Tibial nerve (tissue), 3 donors: ENCODE measurements at regions not wholly inside any gene's neighbourhood (a gene's known extent, or its start where the extent isn't known, plus 50 kb on each side); places are given as distances from the start of the nearest gene placed in this dataset.

ENCODE experiments used
- POLR2A ChIP-seq, 2 donors: fragments of 450-650 bp; IDR thresholded peaks; one replicate each; pipeline ENCODE4 v1.6.1; 2017; ENCODE audit warnings: antibody characterized with exemption in 2 of 2, mild to moderate bottlenecking in 2 of 2, moderate library complexity in 2 of 2
- TF ChIP-seq, protein P1 (sequence below), 5 experiments: fragments of 200-600 bp in 3 of 5; fragments of 450-650 bp in 2 of 5; sonication (generic) in 3 of 5; IDR thresholded peaks; one replicate each; pipeline ENCODE4 v1.5.1; 2016 to 2019; ENCODE audit warnings: antibody characterized with exemption in 5 of 5, mild to moderate bottlenecking in 3 of 5, moderate library complexity in 2 of 5

DNA sequence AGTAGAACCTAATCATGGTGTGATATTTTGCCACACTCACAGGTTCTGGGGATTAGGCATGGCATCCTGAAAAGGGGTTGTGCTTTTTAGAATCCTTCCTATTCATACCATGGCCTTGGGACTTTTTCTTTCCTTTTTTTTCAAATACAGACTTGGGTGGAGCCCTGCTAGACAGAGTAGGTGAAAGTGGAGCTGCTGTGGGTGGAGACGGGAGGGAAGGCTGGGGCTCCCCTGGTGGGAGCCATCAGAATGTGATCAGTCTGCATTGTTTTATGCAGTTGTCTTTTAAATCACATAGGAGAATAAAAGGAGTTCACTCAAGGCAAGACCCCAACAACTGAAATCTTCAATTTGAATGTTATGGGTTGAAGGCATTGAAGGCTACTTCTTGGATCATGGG, 130.2 kb downstream of the VAPA start:
- TF ChIP-seq, protein P1, sequence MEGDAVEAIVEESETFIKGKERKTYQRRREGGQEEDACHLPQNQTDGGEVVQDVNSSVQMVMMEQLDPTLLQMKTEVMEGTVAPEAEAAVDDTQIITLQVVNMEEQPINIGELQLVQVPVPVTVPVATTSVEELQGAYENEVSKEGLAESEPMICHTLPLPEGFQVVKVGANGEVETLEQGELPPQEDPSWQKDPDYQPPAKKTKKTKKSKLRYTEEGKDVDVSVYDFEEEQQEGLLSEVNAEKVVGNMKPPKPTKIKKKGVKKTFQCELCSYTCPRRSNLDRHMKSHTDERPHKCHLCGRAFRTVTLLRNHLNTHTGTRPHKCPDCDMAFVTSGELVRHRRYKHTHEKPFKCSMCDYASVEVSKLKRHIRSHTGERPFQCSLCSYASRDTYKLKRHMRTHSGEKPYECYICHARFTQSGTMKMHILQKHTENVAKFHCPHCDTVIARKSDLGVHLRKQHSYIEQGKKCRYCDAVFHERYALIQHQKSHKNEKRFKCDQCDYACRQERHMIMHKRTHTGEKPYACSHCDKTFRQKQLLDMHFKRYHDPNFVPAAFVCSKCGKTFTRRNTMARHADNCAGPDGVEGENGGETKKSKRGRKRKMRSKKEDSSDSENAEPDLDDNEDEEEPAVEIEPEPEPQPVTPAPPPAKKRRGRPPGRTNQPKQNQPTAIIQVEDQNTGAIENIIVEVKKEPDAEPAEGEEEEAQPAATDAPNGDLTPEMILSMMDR (IDR thresholded peaks at IDR 0.05) = no peak
- no peak for TF ChIP-seq POLR2A (IDR thresholded peaks at IDR 0.05)
